M059J (cell line): ENCODE measurements at regions not wholly inside any gene's neighbourhood (a gene's known extent, or its start where the extent isn't known, plus 50 kb on each side); places are given as distances from the start of the nearest gene placed in this dataset.

ENCODE experiments used
- DNase-seq: peaks from one replicate; pipeline ENCODE4 v3.0.0-alpha.2; 2012; ENCODE audit warnings: low read depth

DNA sequence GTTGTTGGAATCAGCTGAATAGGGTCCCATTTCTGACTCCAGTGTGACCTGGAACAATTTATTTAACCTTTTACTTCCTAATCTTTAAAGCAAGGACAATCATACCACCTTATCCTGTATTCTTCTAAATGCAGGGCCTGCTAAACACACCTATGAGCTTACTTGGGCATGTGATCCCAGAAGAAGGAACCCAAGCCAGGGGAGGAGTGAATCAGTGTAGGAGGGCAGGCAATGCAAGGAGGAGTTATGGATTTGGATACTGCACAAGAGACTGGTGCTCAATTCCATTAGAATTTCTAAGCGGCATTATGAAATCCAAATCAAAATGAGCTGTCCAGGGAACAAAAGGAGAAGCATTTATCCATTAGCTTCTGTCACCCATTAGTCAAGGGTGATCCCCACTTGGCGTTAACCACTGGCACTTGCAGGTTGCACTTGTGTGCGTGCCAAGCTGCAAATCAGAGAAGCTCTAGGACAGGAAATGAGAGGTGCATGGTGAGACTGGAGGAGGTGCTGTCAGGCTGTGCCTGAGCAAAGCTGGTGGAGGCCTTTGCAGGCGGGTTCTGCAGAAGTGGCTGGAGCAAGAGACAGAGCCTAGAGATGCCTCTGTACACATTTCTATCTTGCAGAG lies 297.2 kb upstream of the PLXNA2 start:
- DNase-seq, result peak; percentile 80

DNA sequence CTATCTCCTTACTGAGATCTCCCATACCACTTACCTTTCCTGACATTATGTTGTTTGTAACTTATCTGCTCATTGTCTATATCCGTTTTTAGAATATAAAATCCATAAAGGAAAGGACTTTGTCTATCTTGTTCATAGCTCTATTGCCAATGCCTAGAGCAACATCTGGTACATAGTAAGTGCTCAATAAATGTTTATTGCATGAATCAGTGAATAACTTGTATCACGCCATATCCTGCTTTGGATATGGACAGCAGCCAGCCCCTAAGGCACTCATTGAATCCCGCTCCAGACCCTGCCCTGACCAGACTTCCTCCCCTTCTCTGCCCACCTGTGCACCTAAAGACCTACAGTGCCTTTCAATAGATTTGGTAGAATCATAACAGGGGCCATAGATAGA lies 298.1 kb upstream of the PLXNA2 start:
- DNase-seq, result no peak

DNA sequence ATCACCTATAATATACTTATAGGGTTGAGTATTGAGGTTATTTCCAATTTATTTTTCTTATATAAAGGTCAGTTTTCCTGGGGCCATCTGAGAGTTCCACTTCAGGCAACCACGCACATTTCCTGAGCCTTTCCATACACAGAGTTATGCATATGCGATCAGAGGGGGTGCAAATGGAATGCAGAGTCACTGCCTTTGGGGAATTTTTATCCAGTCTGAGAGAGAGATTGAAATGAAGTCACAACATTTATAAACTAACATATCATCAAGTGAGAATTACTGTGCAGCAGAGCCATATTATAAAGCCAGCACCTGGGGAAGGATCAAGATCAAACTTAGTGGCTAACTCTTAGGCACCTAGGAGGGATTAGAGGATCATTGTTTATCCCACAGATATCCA lies 299.9 kb upstream of the PLXNA2 start:
- no peak for DNase-seq

DNA sequence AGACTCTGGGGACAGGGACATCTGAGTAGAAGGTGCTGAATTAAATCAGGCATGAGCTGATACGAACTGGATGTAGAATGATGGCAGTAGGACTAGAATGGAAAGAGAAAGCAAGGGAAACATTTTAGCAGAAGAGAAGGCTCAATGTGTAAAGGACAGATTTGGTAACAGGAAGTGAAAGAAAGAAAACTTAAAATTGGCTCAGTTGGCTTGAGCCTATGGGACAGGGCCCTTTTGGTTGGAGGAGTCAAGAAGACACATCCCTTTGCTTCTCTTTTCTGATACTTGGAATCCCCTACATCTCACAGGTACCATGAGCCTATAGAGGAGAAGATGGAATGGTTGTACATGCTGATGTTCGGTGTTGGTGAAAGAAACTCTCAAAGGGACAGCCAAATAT lies 300.6 kb upstream of the PLXNA2 start:
- DNase-seq, result no peak

DNA sequence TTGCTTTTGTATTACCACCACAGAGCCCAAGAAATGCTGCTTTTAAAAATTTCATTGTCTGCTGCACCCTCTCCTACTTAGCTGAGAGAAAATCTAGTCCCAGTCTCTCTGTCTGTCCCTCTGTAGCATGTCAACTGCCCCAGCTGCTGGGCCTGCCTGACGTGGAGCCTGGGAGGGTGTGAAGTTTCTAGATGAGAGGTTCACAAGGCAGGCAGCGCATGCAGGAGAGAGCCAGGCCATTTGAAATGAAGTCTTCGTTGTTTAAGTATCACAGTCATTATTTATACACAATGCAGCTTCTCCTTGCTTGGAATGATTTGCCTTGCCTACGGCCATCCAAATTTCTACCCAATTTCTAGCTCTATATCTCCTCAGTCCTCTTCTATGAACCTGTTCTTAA lies 306.8 kb upstream of the PLXNA2 start:
- no peak for DNase-seq

DNA sequence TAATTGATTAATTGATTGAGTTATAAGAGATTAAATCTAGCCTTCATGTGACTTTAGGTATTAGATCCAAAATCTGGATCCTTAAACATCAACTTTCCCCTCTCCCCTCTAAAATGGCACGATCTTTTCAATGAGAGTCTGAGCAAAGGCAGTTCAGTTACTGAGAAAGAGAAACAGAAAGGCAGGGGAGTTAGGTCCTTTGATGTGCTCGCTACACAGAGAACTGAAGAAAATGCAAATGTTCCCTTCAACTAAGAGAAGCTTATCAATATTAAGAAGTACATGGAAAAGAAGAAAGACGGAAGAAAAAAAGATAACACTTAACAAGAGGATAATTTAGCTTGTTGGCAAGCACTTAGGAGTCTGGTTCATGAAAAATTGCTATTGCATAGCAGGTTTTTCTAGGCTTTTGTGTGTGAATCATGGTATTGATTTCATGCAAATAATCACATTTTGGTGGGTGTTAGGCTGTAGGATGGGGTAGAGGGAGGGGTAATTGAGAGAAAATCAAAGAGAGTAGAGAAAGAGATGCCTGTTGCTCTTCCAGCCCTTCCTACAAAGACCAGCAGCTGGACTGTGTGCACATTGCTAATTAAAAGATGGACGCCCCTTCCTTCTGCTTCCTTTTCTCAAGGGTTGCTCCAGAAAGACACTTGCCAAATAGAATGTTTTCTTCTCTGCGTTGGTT lies 307.6 kb upstream of the PLXNA2 start:
- DNase-seq, result no peak

DNA sequence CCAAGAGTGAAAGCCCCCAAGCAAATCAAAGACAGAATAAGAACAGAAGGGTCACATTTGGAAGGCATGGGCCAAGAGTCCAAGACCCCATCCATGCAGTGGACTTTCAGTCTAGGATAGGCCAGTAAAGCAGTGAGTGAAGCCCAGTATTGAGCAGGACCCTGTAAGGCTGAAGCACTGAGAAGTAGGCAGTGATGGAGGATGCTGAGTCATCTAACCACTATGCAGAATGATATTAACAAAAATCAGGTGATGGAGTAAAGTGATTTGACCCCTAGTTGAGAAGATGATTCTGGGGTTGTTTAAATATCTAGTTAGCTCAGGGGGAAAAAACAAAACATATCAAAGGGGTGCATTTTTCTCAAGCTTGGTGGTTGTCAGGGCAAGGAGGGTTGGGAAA lies 308.7 kb upstream of the PLXNA2 start:
- DNase-seq, result no peak

DNA sequence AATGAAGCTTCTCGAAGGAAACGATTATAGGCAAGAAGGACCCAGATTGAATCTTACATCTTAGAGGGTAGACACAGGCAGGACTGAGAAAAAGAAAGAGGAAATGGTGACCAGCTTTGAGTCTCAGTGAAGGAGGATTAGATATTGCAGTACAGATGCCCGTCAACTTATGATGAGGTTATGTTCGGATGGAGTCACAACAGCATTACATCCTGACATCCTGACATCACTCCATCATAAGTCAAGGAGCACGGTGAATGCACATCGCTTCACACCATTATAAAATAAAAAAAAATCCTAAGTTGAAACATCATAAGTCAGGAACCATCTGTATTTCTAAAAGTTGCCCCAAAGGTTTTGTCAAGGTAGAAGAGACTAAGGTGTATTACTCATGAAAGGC lies 312.3 kb upstream of the PLXNA2 start:
- no peak for DNase-seq

DNA sequence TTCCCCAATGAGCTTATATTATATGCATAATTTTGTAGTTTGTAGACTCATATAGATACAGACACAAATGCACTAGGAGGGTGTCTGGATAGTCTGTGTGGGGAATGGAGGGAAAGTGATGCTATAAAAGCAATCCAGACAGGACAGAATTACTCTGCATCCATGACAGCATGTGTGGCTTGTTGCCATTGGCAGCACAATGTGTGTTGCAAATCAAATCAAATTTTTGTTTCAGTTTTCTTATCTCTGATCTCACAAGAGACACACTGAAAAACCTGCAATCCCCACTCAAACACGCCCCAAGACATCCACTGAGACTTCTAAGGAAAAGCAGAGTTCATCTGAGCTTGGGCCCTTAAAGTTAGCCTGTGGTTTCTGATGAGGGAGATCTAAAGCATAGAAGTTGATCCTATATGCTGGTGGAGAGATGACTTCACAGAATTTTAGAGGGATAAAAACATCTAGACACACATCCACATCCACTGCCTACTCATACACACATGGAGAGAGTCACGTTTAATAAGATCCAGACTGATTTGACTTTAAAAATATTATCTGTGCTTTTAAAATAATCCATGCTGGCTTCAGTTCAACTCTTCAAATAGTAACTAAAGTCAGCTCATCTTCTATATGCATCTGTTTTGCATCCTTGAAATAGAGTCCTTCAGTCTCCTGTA lies 313.0 kb upstream of the PLXNA2 start:
- DNase-seq, result no peak

DNA sequence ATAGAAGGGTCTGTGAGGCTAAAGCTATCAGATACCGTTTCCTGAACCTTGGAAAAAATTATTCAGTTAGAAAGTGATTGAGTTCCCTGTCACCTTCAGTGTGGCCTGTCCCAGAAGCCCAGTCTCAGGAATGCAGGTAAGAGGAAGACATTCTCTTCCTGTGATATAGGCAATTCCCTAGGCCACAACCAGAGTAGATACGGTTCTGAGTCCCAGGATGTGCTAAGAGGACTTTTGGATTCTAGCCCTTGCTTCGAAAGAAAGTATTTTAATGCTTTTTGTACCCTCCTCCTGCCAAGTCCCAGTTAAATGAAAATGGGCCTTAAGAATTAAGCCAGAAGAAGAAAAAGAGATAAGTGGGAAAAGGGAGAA lies 313.5 kb upstream of the PLXNA2 start:
- DNase-seq, result no peak

DNA sequence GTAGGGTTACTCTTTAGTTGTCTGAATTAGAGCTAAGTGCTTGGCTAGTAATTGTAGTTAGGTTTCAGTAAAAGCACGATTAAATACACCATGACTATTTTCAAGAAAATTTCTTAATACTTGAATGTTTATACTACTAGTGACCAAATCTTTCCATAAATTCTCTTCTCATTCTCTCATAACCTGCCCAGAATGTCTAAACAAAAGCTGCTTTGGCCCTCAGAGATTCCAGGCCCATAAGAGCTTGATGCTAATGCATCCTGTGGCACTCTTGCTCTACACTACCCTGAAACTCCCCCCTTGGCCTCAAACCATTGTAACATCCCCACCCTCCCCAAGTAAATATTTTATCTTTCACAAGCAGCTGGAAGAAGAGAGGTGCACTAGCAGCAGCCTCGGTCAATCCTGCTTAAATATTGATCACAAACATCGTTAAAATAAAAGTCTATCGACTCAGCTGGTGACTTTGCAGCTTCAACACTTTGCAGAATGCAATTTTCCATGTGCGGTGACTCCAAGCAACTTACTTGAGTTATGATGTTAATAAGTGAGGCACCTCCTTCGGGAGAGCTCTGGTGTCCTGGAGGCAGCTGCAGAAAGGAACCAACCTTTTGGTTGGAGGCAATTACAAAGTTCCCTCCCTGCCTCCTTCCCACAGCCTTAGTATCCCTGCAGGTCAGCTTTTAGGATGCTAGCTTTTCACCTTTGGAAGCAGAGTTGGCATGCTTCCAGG lies 315.6 kb upstream of the PLXNA2 start:
- no peak for DNase-seq

DNA sequence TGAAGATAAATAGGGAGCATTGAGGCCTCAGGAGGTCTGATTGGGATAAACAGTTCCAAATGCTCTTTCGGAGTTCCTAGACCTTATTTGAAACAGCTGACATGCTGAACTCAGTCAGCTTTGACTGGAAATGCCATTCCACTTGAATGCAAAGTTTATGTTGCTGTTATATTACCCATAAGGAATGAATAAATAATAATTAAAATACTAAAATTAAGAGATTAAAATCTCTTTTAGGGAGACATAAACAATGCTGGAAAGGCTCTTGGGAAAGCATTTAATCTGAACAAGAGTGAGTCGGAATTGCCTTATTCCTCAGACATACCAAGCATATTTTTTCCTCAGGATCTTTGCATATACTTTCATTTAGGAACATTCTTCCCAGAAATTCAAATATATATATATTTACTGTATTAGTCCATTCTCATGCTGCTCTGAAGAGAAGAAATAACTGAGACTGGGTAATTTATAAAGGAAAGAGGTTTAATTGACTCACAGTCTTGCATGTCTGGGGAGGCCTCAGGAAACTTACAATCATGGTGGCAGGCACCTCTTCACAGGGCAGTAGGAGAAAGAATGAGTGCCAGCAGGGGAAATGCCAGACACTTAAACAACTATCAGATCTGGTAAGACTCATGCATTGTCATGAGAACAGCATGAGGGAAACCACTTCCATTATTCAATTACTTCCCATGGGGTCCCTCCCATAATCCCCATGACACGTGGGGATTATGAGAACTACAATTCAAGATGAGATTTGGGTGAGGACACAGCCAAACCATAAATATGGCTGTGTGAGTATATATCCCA lies 318.2 kb upstream of the PLXNA2 start:
- no peak for DNase-seq

DNA sequence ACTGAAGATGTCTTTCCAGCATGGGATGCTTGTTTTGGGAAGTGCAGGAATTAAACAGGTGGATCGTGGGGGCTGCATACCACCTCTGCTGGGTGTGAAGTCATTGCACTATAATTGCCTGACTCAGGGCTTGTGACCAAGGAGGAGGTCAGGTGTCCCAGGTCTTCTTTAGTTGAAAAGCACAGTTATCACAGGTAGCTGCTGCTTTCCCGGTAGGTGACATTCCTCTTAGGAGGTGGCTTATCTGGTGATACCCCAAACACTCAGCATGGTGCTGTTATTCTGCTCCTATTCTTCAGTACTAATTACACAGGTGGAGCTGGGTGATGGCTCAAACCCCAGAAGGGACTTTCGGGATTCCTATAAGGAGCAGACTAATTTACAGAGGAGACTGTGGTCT lies 320.3 kb upstream of the PLXNA2 start:
- DNase-seq, result no peak

DNA sequence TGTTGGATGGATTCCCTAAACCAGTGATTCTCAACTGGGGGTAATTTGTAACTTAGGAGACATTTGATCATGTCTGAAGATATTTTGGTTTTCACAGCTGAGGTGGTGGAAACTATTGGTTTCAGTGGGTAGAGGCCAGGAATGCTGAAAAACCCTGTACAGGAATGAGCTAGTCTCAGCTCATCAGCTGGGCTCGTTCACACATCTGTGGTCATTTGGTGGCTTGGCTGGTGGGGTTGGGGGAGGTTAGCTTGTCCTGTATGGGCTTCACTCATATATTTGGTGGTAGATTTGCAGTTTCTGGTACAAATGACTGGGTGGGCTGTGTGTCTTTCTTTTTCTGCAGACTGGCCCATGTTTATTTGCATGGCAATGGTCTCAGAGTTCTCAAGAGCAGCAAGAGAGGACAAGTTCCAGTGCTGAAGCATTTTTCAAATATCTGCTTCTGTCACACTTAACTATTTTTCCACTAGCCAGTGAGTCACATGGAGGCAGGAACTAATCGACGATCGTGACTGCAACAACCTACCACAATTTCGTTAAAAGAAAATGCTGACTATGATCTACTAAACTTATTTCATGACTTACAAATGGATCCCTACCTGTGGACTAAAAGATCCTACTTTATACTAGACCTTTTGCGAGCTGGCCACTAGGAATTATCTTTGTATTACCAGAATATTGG lies 321.7 kb upstream of the PLXNA2 start:
- no peak for DNase-seq

DNA sequence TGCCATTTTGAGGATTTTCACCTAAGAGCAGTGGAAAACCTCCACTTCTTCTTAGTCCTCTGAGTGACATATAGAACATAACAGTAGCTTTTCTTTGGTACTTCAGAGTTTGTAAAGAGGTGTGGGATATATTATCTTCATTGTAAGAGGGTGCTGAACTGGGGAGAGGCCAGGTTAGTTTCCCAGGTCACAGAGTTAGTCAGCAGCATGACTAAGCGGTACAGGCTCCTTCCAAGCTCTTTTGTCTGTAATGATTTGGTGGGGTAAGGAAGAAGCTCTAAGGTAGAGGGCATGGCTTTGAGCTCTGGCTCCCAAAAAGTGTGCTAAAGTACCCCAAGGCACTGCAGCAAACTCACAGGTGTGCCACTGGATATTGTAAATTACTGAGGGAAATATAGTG lies 325.0 kb upstream of the PLXNA2 start:
- peak; percentile 26 for DNase-seq

DNA sequence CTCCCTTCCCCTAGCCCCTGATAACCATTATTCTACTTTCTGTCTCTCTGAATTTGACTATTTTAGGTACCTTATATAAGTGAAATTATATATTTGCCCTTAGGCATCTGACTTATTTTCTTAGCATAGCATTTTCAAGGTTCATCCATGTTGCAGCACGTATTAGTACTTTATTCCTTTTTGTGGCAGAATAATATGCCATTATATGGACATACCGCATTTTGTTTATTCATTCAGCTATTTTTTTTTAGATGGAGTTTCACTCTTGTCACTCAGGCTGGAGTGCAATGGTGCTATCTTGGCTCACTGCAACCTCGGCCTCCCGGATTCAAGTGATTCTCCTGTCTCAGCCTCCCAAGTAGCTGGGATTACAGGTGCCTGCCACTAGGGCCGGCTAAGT lies 326.2 kb upstream of the PLXNA2 start:
- no peak for DNase-seq

DNA sequence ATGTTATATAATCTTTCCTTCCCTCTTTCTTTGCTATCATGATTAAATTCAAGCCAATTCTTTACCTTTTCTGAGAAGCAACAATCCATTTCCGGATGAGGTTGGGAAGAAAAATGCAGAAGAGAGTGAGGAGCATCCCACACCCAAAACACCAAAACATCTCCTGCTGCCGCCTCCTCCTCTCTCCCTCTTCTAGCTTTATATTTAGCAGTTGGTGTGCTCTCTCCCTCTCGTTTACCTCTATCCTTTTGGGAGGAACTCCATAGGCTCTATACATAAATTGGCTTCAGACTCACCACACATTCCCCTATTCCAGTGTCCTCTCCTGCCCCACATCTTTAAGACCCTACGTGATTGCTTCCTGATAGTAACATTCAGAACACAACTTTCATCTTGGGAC lies 332.2 kb upstream of the PLXNA2 start:
- DNase-seq, result no peak

DNA sequence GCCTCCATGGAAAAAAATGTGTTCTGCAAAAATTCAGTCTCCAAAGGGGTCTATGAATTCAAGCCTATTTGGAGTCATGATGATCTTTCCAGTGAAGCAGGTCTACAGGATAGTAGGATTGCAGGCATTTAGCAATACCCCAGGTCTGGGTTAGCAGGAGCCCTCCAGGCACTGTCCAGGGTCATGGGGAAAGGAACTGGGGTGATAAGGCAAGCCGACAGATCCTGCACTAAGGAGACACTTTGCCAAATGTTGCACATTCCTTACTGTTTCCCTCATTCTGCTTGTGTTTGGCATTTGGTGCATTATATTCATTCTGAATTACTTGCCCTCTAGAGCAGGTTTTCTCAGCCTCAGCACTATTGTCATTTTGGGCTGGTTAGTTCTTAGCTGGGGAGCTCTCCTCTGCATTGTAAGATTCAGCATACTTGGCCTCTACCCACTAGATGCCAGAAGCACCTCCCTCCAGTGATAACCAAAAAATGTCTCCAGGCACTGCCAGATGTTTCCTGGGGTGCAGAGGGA lies 333.3 kb upstream of the PLXNA2 start:
- DNase-seq, result no peak

DNA sequence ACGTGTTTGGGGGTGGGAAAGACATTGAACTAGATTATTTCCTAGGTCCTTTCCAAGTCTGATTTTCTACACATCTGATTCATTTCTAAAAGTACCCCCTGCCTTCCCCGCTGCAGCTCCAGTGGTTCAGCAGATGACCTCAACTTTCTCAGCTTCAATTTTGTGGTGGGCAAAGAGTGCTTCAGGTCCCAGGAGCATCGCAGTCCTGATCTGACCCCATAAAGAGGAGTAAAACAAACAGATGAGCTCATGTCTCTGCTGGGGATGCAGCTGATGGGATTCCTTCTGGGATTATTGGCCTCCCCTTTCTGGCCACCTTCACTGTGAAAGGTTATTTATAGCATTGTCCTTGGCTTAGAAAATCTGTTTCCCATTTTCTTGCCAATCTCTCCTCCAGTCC lies 337.0 kb upstream of the PLXNA2 start:
- peak; percentile 18 for DNase-seq

DNA sequence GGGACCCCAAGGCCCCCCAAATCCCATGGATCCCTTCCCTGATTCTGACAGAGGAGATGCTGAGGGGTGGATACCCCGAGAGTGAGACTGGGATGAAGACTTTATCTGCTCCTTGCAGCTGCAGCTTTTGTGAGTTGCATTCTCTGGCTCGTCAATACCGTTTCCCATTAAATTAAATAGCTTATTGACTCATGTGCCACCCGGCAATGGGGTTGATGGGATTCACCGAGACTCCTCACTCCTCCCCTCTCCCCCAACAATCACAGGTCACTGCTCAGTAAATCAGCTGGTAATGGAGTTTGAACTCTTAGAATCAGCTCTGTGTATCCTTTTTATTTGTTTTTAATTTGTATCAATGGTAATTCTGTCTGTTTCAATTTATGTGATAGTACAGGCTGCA lies 337.5 kb upstream of the PLXNA2 start:
- no peak for DNase-seq

DNA sequence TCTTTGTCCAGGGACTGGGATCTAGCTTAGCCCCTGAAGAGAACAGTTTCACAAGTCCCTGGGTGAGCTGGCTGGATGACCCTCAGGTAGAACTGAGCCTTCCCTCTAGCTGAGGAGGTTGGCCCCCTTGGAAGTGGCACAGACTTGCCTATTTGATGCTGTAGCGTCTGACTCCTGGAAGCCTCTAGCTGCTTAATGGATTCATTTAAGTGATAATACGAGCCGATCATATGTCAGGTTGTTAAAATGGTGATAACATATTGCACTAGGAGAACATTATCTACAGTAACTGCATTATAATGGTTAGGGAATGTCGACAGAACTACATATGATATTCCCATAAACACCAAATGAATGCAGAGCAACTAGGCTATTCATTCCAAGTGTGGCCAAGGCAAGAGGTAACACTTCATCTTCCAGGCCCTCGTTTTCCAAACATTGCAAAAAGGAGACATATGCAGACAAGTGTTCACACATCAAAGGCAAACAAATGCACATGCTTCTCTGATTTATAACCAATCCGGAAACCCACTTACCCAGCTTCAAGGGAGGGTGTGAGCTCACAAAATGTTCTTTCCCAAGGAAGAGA lies 340.1 kb upstream of the PLXNA2 start:
- DNase-seq, result no peak
